Colon (tissue), 2 donors: ENCODE measurements at regions not wholly inside any gene's neighbourhood (a gene's known extent, or its start where the extent isn't known, plus 50 kb on each side); places are given as distances from the start of the nearest gene placed in this dataset.

Source experiments
- FAIRE-seq: peaks from 2 replicates; lab custom pipeline; 2012; peaks lifted over from hg19 to GRCh38; lab: Jason Lieb, UNC
- donor health status: control.
- donor health status: control.

DNA sequence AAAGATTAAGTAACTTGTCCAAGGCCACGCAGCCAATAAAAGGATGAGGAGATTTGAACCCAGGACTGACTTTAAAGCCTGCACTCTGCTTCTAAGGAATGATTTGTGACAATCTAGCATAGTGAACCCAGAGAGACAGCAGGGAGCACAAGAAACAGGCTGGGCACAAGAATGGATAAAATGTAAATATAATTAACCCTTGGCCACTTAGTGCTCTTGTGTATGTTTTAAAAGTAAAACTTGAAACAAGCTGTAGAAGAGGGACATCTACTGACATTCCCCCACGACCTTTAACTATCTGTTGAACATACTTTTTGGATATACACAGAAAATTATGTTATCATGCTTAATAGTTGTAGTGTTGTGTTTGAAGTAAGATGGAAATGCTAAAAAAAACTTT is 141.9 kb upstream of the PMFBP1 start:
- FAIRE-seq = no peak

- FAIRE-seq = no peak
These were observed 140.9 kb upstream of the PMFBP1 start for GRCh38 chr16:72312828-72313227.

- no peak for FAIRE-seq
These were observed 139.5 kb upstream of the PMFBP1 start for GRCh38 chr16:72311426-72311825.

DNA sequence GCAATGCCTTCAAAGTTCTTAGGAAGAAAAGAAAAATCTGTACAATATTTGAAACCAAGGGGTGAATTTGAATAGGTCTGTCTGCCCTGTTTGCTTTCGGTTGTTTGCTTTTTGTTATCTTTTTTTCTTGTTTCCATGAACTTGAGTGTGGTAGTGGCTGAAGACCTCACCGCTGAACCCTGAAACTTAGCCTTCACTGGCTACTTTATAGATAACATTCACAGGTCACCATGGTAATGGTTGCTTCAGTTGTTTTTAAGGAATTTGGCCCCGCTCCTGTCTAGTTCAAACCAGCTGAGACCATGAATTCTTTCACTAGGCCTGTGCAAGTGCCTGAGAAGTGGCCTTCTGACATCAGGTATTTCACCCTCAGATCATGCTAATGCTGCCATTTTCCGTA is 137.0 kb upstream of the PMFBP1 start:
- no peak for FAIRE-seq

- FAIRE-seq = peak; percentile 36
These were observed 136.4 kb upstream of the PMFBP1 start for GRCh38 chr16:72308396-72308795.

DNA sequence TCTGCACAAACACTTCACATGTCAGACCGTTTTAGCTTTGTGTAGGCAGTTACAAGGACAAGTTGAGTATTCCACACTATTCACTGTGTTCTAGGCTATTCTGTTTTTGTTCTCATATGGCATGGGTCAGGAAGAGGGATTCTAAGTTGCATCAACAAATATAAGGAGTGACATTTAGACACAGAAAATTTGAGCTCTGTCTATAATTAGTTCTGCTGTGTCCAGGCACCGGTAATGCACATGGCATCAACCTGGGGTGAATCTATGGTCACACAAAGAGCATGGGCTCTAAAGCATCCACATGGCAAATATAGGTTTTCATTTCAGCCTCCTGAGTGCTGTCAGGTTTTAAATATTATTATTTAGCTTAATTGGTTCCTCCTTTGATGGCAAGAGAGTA is 130.4 kb upstream of the PMFBP1 start:
- FAIRE-seq = no peak

- no peak for FAIRE-seq
These were observed 129.7 kb upstream of the PMFBP1 start for GRCh38 chr16:72301523-72302236.

GRCh38 chr16:72300892-72301291 is 128.9 kb upstream of the PMFBP1 start:
- FAIRE-seq = no peak

DNA sequence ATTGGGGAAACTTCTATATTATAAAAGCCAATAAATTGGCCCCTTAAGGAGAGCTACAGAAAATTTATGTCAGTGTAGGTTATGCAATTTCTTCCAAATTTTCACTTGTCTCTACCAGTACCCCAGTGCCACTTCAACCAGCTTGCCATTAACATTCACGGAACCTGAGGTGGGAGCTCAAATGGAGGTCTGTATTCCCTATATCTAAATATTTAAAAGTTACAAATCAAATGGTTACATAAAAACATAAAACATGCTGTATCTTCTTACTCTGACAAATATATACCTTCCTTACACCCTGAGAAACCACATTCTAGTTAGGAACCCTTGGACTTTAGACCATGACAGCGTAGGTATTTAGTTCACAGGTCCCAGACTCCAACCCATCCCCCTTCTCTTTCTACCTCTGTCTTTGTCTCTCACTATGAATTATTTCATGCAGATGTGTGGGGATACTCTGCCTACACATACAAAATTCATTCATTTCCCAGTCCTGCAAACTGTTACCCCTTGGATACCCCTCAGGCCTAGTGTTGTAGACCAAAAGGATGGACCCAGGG is 127.8 kb upstream of the PMFBP1 start:
- FAIRE-seq = no peak

- FAIRE-seq = no peak
These were observed 127.0 kb upstream of the PMFBP1 start for GRCh38 chr16:72298961-72299360.

DNA sequence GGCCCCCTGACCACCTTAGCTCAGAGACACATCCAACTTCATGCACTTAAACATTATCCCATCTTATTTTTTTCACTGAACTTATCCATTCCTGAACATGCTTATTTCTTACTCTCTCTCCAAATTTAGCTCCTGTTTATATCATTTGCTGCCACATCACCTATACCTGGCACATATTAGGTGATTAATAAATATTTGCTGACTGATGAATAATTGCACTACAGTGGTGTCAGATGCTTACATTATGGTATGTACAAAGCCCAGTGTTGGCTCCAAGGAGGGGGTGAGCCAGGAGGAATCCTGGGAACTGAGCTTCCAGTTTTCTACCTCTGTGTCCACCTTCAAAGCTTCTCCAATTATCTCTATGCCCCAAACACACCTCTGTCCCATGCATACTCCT is 124.0 kb upstream of the PMFBP1 start:
- no peak for FAIRE-seq

- no peak for FAIRE-seq
These were observed 119.6 kb upstream of the PMFBP1 start for GRCh38 chr16:72291531-72291981.

DNA sequence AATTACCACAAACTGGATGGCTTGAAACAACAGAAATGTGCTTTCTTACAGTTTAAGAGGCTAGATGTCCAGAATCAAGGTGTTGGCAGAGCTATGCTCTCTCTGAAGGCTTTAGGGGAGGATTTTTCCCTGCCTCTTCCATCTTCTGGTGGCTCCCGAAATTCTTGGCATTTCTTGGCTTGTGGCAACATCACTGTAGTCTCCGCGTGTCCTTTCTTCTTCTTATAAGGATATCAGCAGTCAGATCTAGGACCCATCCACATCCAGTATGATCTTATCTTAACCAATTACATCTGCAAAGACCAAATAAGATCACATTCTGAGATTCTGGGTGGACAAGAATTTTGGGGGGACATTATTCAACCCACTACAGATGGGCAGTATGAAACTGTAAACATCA is 119.2 kb upstream of the PMFBP1 start:
- no peak for FAIRE-seq

- no peak for FAIRE-seq
These were observed 115.7 kb upstream of the PMFBP1 start for GRCh38 chr16:72287649-72288048.

GRCh38 chr16:72286936-72287620 is 115.1 kb upstream of the PMFBP1 start:
- no peak for FAIRE-seq

DNA sequence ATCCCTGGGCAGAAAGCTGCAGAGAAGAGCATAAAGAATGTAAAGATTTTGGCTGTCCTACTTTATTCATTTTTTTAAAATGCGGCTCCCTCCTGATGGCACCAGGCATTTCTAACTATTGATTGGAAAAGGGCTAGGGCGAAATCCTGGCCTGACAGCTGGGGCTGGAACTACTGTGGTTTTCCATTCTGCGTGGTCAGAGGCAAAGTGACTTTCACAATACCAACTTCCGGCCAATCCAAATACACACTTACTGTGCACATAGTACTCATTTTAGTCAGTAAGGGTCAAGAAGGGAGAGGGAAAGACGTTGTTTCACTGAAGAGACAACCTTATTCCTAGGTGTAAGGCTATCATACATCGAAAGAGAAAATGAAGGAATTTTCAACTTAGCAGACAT is 113.8 kb upstream of the PMFBP1 start:
- no peak for FAIRE-seq

GRCh38 chr16:72285324-72285723 is 113.4 kb upstream of the PMFBP1 start:
- FAIRE-seq = no peak

DNA sequence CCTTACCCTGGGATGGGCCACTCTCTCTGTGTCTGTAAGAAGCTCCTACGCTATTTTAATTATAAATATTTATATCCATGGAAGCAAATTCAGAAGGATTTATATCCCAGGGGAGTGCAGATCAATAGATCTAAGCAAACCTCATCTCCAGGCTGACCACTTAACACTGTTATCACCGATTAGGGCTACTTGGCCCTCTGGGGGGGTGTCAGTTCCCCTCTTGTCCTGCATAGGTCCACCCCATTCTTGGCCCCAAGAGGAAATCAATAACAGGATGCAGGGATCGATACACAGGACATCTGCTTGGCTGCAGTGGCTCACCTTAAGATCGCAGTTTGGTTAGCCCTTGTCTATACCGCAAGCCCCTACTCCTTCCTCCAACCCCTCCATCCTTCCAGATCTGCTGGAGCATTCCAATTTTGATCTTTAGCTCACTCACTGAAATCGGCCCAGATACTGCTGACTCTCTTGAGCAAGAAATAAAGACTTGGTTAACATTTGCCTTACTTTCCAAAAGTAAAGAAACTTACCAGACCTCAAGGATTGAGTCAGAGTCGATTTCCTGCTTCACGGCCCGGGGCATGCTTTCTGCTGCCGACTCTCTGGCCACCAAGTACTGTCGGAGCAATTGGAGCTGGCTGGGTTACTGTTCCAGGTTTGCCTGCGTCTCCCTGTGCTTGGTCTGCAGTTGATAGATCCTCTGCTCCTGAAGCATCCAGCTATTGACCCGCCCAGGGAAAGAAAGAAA is 112.3 kb upstream of the PMFBP1 start:
- FAIRE-seq = no peak

DNA sequence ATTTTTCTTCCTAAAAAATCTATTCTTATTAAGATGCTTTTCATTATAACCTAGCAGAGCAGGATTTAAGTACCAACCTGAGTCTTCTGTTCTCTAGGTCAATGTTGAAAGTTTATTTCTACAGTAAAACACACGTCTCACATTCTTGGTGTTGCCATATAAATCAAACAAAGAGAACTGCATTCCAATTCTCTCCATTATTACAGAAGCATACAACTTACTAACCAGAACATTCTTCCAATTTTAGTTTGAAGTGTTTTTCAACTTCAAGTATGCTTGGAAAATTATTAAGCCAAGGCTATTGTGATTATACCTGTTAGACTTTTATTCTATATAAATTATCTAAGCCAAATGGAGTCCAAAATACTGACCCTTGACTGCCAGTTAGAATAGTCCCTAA is 110.4 kb upstream of the PMFBP1 start:
- no peak for FAIRE-seq

DNA sequence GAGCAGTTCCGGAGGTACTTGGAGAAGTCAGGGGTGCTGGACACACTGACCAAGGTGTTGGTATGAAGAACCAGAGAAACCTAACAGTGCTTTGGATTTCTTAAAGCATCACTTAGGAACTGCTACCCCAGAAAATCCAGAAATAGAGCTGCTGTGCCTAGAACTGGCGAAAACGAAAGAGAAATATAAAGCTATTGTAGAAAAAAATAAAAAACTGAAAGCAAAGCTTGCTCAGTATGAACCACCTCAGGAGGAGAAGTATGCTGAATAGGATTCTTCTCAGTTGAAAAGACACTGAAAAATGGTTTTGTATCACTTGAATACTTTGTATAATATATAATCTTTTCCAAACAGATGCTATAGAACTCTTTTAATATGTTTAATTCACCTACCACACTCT is 106.3 kb upstream of the PMFBP1 start:
- no peak for FAIRE-seq

DNA sequence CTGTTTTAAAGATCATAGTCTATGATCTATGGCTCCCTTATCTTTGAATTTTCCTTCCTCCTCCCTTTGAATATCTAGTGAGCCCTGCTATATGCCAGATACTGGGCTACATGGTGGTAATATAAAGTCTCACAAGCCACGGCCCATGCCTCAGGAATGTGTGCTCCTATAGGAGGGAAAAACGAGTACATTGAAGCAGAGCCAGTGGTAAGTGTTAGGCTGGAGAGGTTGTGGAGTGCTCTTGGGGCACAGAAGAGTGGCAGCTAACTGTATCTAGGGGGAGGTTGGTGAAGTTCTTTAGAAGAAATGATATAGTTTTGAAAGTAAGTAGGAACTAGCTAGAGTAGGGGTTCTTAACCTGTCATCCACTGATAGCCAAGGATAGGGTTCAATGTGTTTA is 105.8 kb upstream of the PMFBP1 start:
- FAIRE-seq = no peak

DNA sequence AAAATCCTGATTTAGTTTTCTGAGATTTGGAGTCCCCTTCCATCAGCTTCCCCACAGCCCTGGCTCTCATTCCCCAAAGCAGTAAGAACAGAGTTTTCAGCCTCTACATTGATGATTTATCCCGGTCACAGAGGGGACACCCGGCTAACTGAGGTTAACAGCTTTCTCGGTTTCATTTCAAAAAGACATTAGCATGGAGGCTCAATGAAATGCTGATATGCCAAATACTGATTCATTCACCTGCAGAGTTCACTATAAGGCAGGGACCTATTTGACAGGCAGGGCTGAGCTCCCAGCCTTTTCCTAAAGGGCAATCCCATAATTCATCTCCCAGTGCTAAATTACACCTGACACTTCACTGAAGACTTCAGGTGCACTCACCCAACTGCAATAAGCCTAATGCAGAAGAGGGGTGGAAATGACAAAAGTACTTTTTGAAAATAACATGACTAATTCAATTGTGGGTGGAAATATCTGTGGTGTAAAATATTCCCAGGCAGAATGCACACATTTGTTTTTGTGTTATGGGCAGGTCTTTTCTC is 99.8 kb upstream of the PMFBP1 start:
- no peak for FAIRE-seq

DNA sequence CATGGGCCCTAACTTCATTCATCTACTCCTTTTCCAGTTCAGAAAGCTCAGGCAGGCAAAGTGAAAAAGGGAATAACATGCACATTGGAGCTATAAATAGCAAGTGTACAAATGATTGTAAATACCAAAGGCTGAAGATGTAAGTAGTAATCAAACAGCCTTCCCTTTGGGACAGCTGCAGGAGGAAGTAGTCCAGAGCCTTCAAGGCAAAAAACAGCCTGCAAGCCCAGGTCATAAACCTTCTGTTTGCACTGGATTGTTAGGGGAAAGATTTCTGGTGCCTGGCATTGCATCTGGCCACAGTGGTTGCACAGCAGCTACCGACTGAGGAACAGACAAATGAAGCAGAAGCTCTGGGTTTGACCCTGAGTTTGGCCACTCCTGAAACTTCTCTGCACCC is 98.6 kb upstream of the PMFBP1 start:
- FAIRE-seq = no peak
